ENCODE measurements at regions not wholly inside any gene's neighbourhood (a gene's known extent, or its start where the extent isn't known, plus 50 kb on each side); places are given as distances from the start of the nearest gene placed in this dataset.

- TF ChIP-seq GATA2 (IDR thresholded peaks at IDR 0.05; ENCODE audit: low read depth, low read length) (no peak), GATA3 (IDR thresholded peaks at IDR 0.05; ENCODE audit: low read depth, low read length) (no peak)
These were observed 833.5 kb downstream of the ADGRL2 start for GRCh38 chr1:82634266-82634665.
